Naive thymus-derived CD4-positive, alpha-beta T cell (primary cell): ENCODE measurements at regions not wholly inside any gene's neighbourhood (a gene's known extent, or its start where the extent isn't known, plus 50 kb on each side); places are given as distances from the start of the nearest gene placed in this dataset.

ENCODE experiments used
- ATAC-seq: fragments of 150-1000 bp; cut with Tn5 transposase; 2 replicates; pipeline ENCODE4 v1.10.0; 2021; ENCODE audit warnings: mild to moderate bottlenecking, moderate library complexity
- CTCF ChIA-PET: fragments of 350-600 bp; sonication (Branson Sonifier 250); formaldehyde crosslinking; loops from one replicate; lab custom pipeline; 2021; ENCODE audit warnings: antibody characterized with exemption; lab: Charles Lee
- POLR2A ChIA-PET: fragments of 350-600 bp; sonication (Branson Sonifier 250); formaldehyde crosslinking; loops from one replicate; lab custom pipeline; 2021; ENCODE audit warnings: antibody characterized with exemption, inconsistent platforms; lab: Charles Lee
- DNase-seq, 9 donors: peaks; one replicate each; pipeline versions ENCODE4 v3.0.0 to v3.0.0-alpha.2; 2020 to 2022; ENCODE audit warnings: mixed read lengths in 1 of 9
- H3K27ac ChIP-seq: one replicate; pipeline ENCODE4 v1.7.0; 2013; ENCODE audit warnings: mild to moderate bottlenecking, low read depth, low read length, moderate library complexity
- H3K27me3 ChIP-seq, 2 donors: one replicate each; pipeline ENCODE4 v1.7.0; 2013; ENCODE audit warnings: low read length in 2 of 2, mild to moderate bottlenecking in 2 of 2, moderate library complexity in 2 of 2; ENCODE audit not compliant: control insufficient read depth in 2 of 2, insufficient read depth in 2 of 2
- H3K36me3 ChIP-seq, 3 experiments: 1 replicate in 2 of 3; 2 replicates in 1 of 3; pipeline ENCODE4 v1.7.0; 2013; ENCODE audit warnings: low read length in 3 of 3, mild to moderate bottlenecking in 3 of 3, moderate library complexity in 1 of 3; ENCODE audit not compliant: insufficient read depth in 3 of 3, control insufficient read depth in 2 of 3
- H3K4me1 ChIP-seq, 2 donors: one replicate each; pipeline ENCODE4 v1.7.0; 2013; ENCODE audit warnings: low read length in 2 of 2, mild to moderate bottlenecking in 2 of 2, moderate library complexity in 1 of 2; ENCODE audit not compliant: control insufficient read depth in 2 of 2, insufficient read depth in 2 of 2
- H3K4me3 ChIP-seq: 2 replicates; pipeline ENCODE4 v1.7.0; 2013; ENCODE audit warnings: mild to moderate bottlenecking, low read length
- H3K9me3 ChIP-seq, 3 experiments: 1 replicate in 2 of 3; 2 replicates in 1 of 3; pipeline ENCODE4 v1.7.0; 2013; ENCODE audit warnings: low read length in 3 of 3; ENCODE audit not compliant: control insufficient read depth in 2 of 3
- H3K27ac Mint-ChIP-seq, 9 donors: one replicate each; pipeline ENCODE4 v1.8.0; 2020 to 2022; ENCODE audit warnings: mixed read lengths in 9 of 9, mild to moderate bottlenecking in 8 of 9, moderate library complexity in 5 of 9, inconsistent platforms in 2 of 9
- H3K27me3 Mint-ChIP-seq, 5 donors: one replicate each; pipeline ENCODE4 v1.8.0; 2021 to 2022; ENCODE audit warnings: mixed read lengths in 5 of 5, mild to moderate bottlenecking in 1 of 5
- H3K36me3 Mint-ChIP-seq, 5 donors: one replicate each; pipeline ENCODE4 v1.8.0; 2020 to 2022; ENCODE audit warnings: mixed read lengths in 5 of 5, mild to moderate bottlenecking in 3 of 5, inconsistent platforms in 1 of 5
- H3K4me1 Mint-ChIP-seq, 7 donors: one replicate each; pipeline ENCODE4 v1.8.0; 2020 to 2022; ENCODE audit warnings: mixed read lengths in 7 of 7, mild to moderate bottlenecking in 3 of 7, inconsistent platforms in 1 of 7
- H3K4me3 Mint-ChIP-seq, 10 donors: one replicate each; pipeline ENCODE4 v1.8.0; 2020 to 2022; ENCODE audit warnings: mild to moderate bottlenecking in 10 of 10, mixed read lengths in 10 of 10, moderate library complexity in 6 of 10, inconsistent platforms in 2 of 10
- H3K9me3 Mint-ChIP-seq, 11 donors: one replicate each; pipeline ENCODE4 v1.8.0; 2020 to 2022; ENCODE audit warnings: mixed read lengths in 11 of 11, mild to moderate bottlenecking in 4 of 11, inconsistent platforms in 1 of 11, moderate library complexity in 1 of 11
- intact Hi-C, 2 donors: fragments of 100-400 bp; cut with micrococcal nuclease; formaldehyde crosslinking; loops; one replicate each; pipeline ENCODE4 v1.15.1; 2023

DNA sequence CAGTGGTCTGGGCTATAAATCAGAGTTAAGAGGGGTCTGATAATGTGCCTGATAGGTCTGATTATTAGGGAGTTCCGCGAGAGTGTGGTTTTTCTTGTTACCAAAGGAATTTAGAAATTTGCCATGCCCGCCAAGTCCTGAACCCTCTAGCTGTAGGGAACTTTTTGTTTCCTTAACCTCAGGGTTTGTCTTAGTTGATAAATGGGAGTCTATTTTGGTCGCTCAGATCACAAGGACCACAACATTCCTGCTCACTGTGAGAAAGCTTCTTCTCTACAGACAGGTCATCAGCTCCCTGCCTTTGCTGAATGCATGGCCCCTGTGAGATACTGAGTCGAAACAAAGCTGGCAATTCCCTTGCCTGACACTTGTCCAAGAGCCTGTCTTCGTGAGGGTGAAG, 497.8 kb downstream of the HS3ST4 start:
- no peak for ATAC-seq
- Histone ChIP-seq H3K36me3 (no peaks in the 10 kb centered on the region), H3K9me3 (no peaks in the 10 kb centered on the region), H3K4me1 (no peaks in the 10 kb centered on the region), H3K27me3 (no peaks in the 10 kb centered on the region), H3K27ac (no peak overlapping the region), H3K4me3 (no peak overlapping the region)
- Mint-ChIP-seq H3K27me3 (peaks cover 6 to 46% (median 34%) of the 10 kb centered on the region in 5 donors), H3K4me1 (no peaks in the 10 kb centered on the region), H3K27ac (no peak overlapping the region), H3K9me3 (peaks cover 0 to 10% (median 3%) of the 10 kb centered on the region in 11 donors), H3K4me3 (no peak overlapping the region), H3K36me3 (peaks cover 0 to 4% (median 0%) of the 10 kb centered on the region in 5 donors)
- intact Hi-C loops = no loop called here
- no peak for DNase-seq
- ChIA-PET POLR2A (no interaction called here), CTCF (no interaction called here)

DNA sequence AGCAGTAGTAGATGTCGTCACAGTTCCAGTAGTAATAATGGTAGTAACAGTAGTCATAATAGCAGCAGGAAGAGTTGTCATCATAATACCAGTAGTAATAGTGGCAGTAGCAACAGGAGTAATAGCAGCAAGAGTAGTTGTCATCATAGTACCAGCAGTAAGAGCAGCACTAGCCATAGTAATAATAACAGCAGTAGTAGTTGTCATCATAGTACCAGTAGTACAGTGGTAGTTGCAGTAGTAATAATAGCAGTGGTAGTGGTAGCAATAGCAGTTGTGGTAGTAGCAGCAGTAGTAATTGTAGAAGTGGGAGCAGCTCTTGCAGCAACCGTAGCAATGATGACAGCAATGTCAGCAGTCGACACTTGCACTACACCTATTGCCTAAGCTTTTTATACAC, 502.8 kb downstream of the HS3ST4 start:
- Histone ChIP-seq H3K27ac (no peak overlapping the region), H3K4me3 (no peak overlapping the region), H3K9me3 (no peaks in the 10 kb centered on the region), H3K36me3 (no peaks in the 10 kb centered on the region), H3K27me3 (no peaks in the 10 kb centered on the region), H3K4me1 (no peaks in the 10 kb centered on the region)
- Mint-ChIP-seq H3K36me3 (no peaks in the 10 kb centered on the region), H3K27ac (no peak overlapping the region), H3K27me3 (peaks cover 0 to 23% (median 15%) of the 10 kb centered on the region in 5 donors), H3K9me3 (peaks cover 0 to 15% (median 2%) of the 10 kb centered on the region in 11 donors), H3K4me1 (no peaks in the 10 kb centered on the region), H3K4me3 (no peak overlapping the region)
- ATAC-seq (no peak), DNase-seq (no peak)
- intact Hi-C loops = no loop called here
- ChIA-PET CTCF (no interaction called here), POLR2A (no interaction called here)

DNA sequence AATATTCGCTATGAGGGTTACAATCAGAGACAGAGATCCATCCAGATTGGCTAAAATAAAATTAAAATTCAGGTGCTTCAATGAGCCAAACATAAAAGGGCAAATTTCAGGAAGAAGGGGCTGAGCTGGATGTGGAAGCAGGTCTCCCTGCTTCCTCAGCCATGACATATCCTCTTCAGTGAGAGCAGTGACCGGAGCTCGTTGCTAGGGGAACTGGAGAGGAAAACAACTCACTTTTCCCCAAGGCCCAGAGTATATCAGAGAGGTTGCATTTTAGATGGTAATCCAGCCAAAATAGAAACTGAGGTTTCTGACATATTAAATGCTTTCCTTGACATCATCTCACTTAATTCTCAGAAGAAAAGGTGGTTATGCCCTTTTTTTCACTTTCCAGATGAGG, 503.5 kb downstream of the HS3ST4 start:
- H3K27me3 Mint-ChIP-seq = peaks cover 0 to 24% (median 12%) of the 10 kb centered on the region in 5 donors
- no peak overlapping the region for H3K27ac ChIP-seq
- H3K4me3 Mint-ChIP-seq = no peak overlapping the region
- H3K4me1 ChIP-seq = no peaks in the 10 kb centered on the region
- no peaks in the 10 kb centered on the region for H3K4me1 Mint-ChIP-seq
- no peaks in the 10 kb centered on the region for H3K36me3 ChIP-seq
- ATAC-seq (no peak), DNase-seq (no peak)
- CTCF ChIA-PET = no interaction called here
- H3K4me3 ChIP-seq = no peak overlapping the region
- peaks cover 0 to 15% (median 2%) of the 10 kb centered on the region in 11 donors for H3K9me3 Mint-ChIP-seq
- no peak overlapping the region for H3K27ac Mint-ChIP-seq
- no peaks in the 10 kb centered on the region for H3K27me3 ChIP-seq
- H3K9me3 ChIP-seq = no peaks in the 10 kb centered on the region
- no peaks in the 10 kb centered on the region for H3K36me3 Mint-ChIP-seq
- intact Hi-C loops = no loop called here
- POLR2A ChIA-PET = no interaction called here

DNA sequence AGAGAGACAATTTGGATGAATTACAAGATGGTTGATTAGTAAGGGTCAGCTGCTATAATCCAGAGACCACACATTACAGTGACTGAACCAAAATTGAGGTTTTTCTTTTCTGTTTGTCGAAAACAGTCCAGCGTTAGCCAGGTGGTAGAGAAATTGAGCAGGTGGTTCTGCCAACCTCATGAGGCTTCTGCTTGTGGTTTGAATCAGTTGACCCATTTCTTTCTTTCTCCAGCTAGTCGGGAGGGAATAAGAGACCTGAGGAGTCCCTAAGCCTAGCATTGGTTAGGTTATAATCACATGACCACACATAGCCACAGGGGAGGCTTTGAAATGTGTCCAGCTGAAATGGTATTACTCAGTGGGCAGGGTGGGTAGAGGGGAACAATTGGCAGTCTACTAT, 504.6 kb downstream of the HS3ST4 start:
- Mint-ChIP-seq H3K36me3 (no peaks in the 10 kb centered on the region), H3K4me1 (no peaks in the 10 kb centered on the region), H3K9me3 (peaks cover 0 to 19% (median 1%) of the 10 kb centered on the region in 11 donors), H3K27me3 (peaks cover 0 to 21% (median 8%) of the 10 kb centered on the region in 5 donors), H3K27ac (no peak overlapping the region), H3K4me3 (no peak overlapping the region)
- Histone ChIP-seq H3K4me3 (no peak overlapping the region), H3K27ac (no peak overlapping the region), H3K27me3 (no peaks in the 10 kb centered on the region), H3K4me1 (no peaks in the 10 kb centered on the region), H3K36me3 (no peaks in the 10 kb centered on the region), H3K9me3 (no peaks in the 10 kb centered on the region)
- ATAC-seq (no peak), DNase-seq (no peak)
- ChIA-PET POLR2A (no interaction called here), CTCF (no interaction called here)
- intact Hi-C loops = no loop called here

DNA sequence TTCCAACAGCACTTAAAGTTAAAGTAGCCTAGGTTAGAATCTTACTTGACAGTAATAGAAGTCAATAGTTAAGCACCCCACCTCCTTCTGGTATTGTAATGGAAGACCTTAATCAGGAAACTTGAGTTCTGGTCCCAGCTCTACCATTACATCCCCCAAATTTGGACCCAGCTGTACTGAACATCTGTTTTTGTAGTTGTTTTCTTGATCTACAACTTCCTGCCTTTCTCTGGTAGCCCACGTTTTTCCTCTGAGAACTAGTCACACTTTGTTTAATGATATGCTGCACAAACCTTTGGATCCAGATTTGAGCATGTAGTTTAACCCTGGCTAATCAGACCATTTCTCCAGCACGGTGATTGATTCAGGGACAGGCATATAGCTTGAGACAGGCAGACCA, 505.0 kb downstream of the HS3ST4 start:
- Mint-ChIP-seq H3K27ac (no peak overlapping the region), H3K4me3 (no peak overlapping the region), H3K4me1 (no peaks in the 10 kb centered on the region), H3K36me3 (no peaks in the 10 kb centered on the region), H3K27me3 (peaks cover 0 to 19% (median 6%) of the 10 kb centered on the region in 5 donors), H3K9me3 (peaks cover 0 to 19% (median 2%) of the 10 kb centered on the region in 11 donors)
- ChIA-PET POLR2A (no interaction called here), CTCF (no interaction called here)
- Histone ChIP-seq H3K4me3 (no peak overlapping the region), H3K27me3 (no peaks in the 10 kb centered on the region), H3K4me1 (no peaks in the 10 kb centered on the region), H3K9me3 (no peaks in the 10 kb centered on the region), H3K36me3 (no peaks in the 10 kb centered on the region), H3K27ac (no peak overlapping the region)
- intact Hi-C loops = no loop called here
- ATAC-seq = no peak
- DNase-seq = no peak

DNA sequence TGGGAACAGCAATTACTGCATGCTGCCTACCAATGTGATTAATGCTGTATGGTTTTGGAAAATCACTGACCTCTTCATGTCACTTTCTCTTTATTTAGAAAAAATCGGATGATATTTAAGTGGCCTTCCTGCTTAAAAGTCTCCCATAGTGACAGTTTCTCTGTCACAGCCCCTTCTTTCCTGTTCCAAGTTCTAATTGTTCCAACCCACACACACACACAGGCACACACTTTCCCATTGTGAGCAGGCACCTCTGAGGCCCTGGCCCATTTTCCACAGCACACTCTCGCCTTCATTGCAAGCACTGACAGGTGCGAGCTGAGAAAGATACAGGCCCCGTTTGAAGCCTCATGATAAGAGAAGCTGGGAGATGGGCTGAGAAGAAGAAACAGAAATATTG, 505.9 kb downstream of the HS3ST4 start:
- H3K27me3 ChIP-seq = no peaks in the 10 kb centered on the region
- DNase-seq (no peak), ATAC-seq (no peak)
- H3K36me3 ChIP-seq = no peaks in the 10 kb centered on the region
- POLR2A ChIA-PET = no interaction called here
- no peak overlapping the region for H3K4me3 ChIP-seq
- H3K27ac Mint-ChIP-seq = peak overlapping the region in 1 of 9 donors; percentile 6
- no peaks in the 10 kb centered on the region for H3K4me1 Mint-ChIP-seq
- CTCF ChIA-PET = no interaction called here
- H3K27ac ChIP-seq = no peak overlapping the region
- H3K4me3 Mint-ChIP-seq = no peak overlapping the region
- H3K9me3 ChIP-seq = no peaks in the 10 kb centered on the region
- no peaks in the 10 kb centered on the region for H3K4me1 ChIP-seq
- intact Hi-C loops = no loop called here
- peaks cover 0 to 26% (median 7%) of the 10 kb centered on the region in 5 donors for H3K27me3 Mint-ChIP-seq
- H3K36me3 Mint-ChIP-seq = no peaks in the 10 kb centered on the region
- H3K9me3 Mint-ChIP-seq = peaks cover 0 to 19% (median 2%) of the 10 kb centered on the region in 11 donors

DNA sequence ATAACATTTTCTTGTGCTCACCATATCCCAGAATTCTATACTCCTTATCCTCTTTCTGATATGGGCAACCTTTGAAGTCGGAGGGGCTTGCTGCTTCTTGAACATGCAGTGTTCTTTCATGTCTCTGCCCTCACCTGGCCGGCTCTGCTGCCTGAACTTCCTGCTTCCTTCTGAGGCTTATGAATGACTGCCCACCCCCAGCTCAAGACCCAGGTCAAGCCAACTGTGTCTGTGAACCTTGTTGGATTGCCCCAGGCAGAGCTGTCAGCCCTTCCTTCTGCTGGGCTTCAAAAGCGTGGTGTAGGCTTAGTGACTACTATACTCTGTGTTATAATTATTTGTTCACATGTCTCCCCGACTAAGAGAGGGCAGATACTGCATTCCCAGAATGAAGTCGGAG, 506.5 kb downstream of the HS3ST4 start:
- Histone ChIP-seq H3K9me3 (no peaks in the 10 kb centered on the region), H3K27ac (no peak overlapping the region), H3K27me3 (no peaks in the 10 kb centered on the region), H3K4me1 (no peaks in the 10 kb centered on the region), H3K36me3 (no peaks in the 10 kb centered on the region), H3K4me3 (no peak overlapping the region)
- ATAC-seq (no peak), DNase-seq (no peak)
- Mint-ChIP-seq H3K4me3 (no peak overlapping the region), H3K27me3 (peaks cover 0 to 31% (median 12%) of the 10 kb centered on the region in 5 donors), H3K9me3 (peaks cover 0 to 19% (median 2%) of the 10 kb centered on the region in 11 donors), H3K36me3 (peaks cover 0 to under 1% (median 0%) of the 10 kb centered on the region in 5 donors), H3K27ac (no peak overlapping the region), H3K4me1 (no peaks in the 10 kb centered on the region)
- intact Hi-C loops = no loop called here
- CTCF ChIA-PET = no interaction called here
- POLR2A ChIA-PET = no interaction called here
